GM12891 (cell line): ENCODE measurements at regions not wholly inside any gene's neighbourhood (a gene's known extent, or its start where the extent isn't known, plus 50 kb on each side); places are given as distances from the start of the nearest gene placed in this dataset.
"Not testable (repeated sequence)": the region's sequence is repeated elsewhere in the genome, so short reads cannot be mapped to it uniquely, and the experiment has no call there.

Source experiments
- DNase-seq: peaks from one replicate; pipeline ENCODE4 v3.0.0; 2011; ENCODE audit warnings: low spot score; ENCODE audit not compliant: insufficient read length
- FAIRE-seq: peaks from 2 replicates; lab custom pipeline; 2011; peaks lifted over from hg19 to GRCh38; lab: Jason Lieb, UNC
- PAX5 ChIP-seq: IDR thresholded peaks from 2 replicates; pipeline ENCODE4 v1.6.1; 2011; ENCODE audit warnings: low read length, moderate library complexity, mild to moderate bottlenecking; ENCODE audit not compliant: insufficient read depth, severe bottlenecking
- POLR2A ChIP-seq: IDR thresholded peaks from 2 replicates; pipeline ENCODE4 v1.6.1; 2011; ENCODE audit warnings: low read depth, low read length, control low read depth
- POLR2AphosphoS5 ChIP-seq: IDR thresholded peaks from 2 replicates; pipeline ENCODE4 v1.6.1; 2011; ENCODE audit warnings: low read depth, low read length, control low read depth
- POU2F2 ChIP-seq: IDR thresholded peaks from 2 replicates; pipeline ENCODE4 v1.6.1; 2011; ENCODE audit warnings: low read depth, mild to moderate bottlenecking, control low read depth, low read length, moderate library complexity
- SPI1 ChIP-seq: IDR thresholded peaks from 2 replicates; pipeline ENCODE4 v1.6.1; 2011; ENCODE audit warnings: low read depth, low read length, control low read depth
- TAF1 ChIP-seq: IDR thresholded peaks from 2 replicates; pipeline ENCODE4 v1.6.1; 2011; ENCODE audit warnings: low read depth, low read length, control low read depth

GRCh38 chr4:75343333-75343732 is 170.9 kb downstream of the RCHY1 start:
- DNase-seq (no peak), FAIRE-seq (no peak)
- TF ChIP-seq POU2F2 (no peak), SPI1 (no peak), POLR2AphosphoS5 (no peak), TAF1 (no peak), PAX5 (no peak), POLR2A (no peak)

DNA sequence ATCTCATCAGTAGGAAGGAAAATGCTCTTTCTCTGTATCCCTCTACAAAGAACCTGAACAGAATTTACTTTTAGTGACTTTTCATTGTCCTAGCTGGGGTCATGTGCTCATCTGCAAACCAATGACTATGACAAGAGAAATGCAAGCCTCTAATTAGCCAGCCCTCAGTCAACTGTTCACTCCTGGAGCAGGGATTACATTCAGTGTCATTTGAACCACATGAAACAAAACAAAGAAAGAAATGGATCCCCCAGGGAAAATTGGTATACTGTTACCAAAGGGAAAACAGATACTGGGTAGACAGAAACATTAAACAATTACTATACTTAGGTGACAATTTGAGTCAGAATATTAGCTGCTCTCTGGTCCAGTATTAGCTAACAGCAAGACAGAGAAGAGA is 173.6 kb downstream of the RCHY1 start:
- FAIRE-seq (no peak), DNase-seq (no peak)
- TF ChIP-seq POLR2A (no peak), POU2F2 (no peak), SPI1 (no peak), PAX5 (no peak), POLR2AphosphoS5 (no peak), TAF1 (no peak)

GRCh38 chr4:75338352-75338880 is 175.8 kb downstream of the RCHY1 start:
- FAIRE-seq: no peak
- DNase-seq: no peak
- no peak for TF ChIP-seq PAX5
- TF ChIP-seq TAF1: no peak

DNA sequence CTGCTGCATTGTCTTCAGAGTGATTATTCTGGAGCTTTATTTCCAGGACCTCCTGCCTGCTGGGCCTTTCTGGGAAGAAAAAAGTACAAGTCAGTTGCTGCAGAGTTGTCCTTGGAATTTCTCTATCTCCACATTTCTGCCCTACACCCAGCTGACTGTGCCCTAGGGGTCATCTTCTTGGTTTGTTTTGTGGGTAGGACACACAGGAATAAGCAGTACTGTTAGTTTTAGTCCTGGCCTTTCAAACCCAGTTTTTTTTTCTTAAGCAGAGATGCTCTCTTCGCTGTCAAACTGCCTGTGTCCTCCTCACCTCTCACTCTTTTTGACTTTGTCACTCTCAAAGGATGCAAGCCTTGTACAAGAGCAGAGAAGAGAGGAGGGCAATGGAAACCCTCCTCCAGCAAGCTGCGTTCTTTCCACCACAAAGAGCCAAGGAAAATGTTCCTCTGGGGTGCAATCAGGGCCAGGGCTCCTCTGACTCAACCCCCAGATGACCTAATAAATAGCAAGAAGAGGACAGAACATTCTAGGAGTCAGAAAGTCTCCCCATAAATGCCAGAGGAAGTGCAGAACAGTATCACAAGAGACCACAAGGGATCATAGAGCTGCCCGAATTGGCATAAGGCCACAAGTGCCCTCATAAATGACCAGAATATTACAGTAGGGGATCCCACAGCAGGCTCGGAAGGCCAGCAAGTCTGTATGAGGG is 186.2 kb downstream of the RCHY1 start:
- no peak for FAIRE-seq
- DNase-seq: no peak
- TF ChIP-seq POLR2AphosphoS5 (no peak), POU2F2 (no peak), SPI1 (no peak)

- no peak for FAIRE-seq
- DNase-seq: no peak
- TF ChIP-seq POU2F2 (no peak), PAX5 (no peak), POLR2A (no peak), SPI1 (no peak), TAF1 (no peak), POLR2AphosphoS5 (no peak)
Observed at GRCh38 chr4:75325318-75325979, 188.8 kb downstream of the RCHY1 start.

GRCh38 chr4:75321484-75321883 is 192.7 kb downstream of the RCHY1 start:
- no peak for FAIRE-seq
- DNase-seq: no peak
- TF ChIP-seq POLR2AphosphoS5 (no peak), SPI1 (no peak), POU2F2 (no peak), POLR2A (no peak), PAX5 (no peak), TAF1 (no peak)

- DNase-seq, FAIRE-seq: not testable (repeated sequence)
Observed at GRCh38 chr4:75317641-75318040, 196.6 kb downstream of the RCHY1 start.

- DNase-seq (no peak), FAIRE-seq (no peak)
- no peak for TF ChIP-seq POLR2AphosphoS5
- TF ChIP-seq POLR2A: no peak
- no peak for TF ChIP-seq SPI1
- no peak for TF ChIP-seq POU2F2
Observed at GRCh38 chr4:75308049-75308448, 206.2 kb downstream of the RCHY1 start.

DNA sequence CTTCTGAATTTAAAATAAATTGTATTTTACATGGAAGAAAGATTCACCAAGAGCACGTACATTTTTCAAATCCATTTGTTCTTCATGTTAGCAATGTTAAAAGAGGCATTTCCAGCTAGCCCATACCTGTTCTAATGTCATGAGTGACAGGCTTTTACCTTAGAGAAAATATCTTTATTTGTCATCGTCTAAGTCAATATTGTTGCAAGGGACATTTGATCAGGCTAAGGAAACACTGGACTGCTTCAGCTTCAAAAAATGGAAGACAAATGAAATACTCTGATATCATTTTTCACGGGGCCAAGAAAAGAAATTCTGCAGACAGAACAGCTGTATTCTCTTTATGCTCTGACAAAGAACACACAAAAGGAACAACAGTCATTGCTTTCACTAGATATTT is 207.7 kb downstream of the RCHY1 start:
- FAIRE-seq (no peak), DNase-seq (no peak)
- TF ChIP-seq PAX5 (no peak), SPI1 (no peak), POLR2A (no peak), TAF1 (no peak), POLR2AphosphoS5 (no peak), POU2F2 (no peak)

DNA sequence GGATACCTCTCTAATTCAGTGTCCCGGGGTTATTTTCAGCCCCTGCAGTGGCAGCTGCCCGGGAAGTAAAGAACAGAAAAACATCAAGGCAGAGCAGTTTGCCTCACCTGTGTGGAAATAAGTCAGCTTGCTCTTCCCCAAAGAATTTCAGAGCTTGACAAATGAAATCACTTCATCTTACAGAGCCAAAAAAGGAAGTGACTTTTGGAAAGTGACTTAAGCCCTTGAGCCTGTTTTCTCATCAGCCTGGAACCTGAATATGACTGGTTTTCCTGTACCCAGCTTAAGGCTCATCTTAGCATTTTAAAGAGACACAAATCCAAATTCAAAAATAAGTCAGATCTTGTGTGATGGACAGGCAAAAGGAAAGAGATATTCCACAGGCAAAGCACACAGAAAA is 211.6 kb downstream of the RCHY1 start:
- FAIRE-seq (no peak), DNase-seq (no peak)
- TF ChIP-seq PAX5: no peak
- TF ChIP-seq SPI1: peak; percentile 32; the same call in 1 of the 2 replicates

DNA sequence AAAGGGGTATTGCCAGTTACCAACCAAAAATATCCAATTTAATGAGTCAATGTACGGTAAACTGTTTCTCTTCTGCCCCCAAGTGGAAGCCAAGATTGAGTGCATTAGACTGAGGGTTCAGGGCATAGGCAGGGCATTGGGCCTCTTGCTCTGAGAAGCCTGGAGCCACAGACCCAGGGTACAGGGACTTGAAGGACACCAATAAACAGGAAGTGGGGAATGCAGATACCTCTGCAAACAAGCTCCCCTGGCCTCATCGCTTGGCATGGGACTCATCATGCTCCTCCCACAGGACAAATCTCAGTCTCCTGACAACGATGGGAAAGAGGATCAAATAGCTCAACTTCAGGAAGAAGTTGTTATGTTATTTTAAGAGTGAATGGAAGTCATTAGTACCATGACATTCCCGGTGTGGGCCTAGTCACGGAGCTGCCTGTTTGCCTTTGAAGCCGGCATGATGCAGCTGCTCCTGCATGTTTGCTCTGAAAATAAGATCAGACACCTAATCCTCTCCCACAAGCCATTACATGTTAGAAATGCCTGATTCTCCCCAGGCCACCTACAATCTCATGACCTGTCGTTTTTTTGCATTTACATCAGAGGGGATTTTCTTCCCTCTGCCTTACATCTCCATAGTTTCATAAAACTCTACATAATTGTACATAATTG is 224.2 kb downstream of the RCHY1 start:
- TF ChIP-seq SPI1 (no peak), TAF1 (no peak), POU2F2 (no peak), POLR2AphosphoS5 (no peak), PAX5 (no peak), POLR2A (no peak)
- FAIRE-seq (peak; percentile 33), DNase-seq (no peak)
